Skeletal muscle satellite cell (primary cell): ENCODE measurements at regions not wholly inside any gene's neighbourhood (a gene's known extent, or its start where the extent isn't known, plus 50 kb on each side); places are given as distances from the start of the nearest gene placed in this dataset.
"Not testable (repeated sequence)": the region's sequence is repeated elsewhere in the genome, so short reads cannot be mapped to it uniquely, and the experiment has no call there.

Experiments
- H3K27me3 ChIP-seq: 2 replicates; pipeline ENCODE4 v1.7.0; 2013; ENCODE audit warnings: low read length; ENCODE audit not compliant: control insufficient read depth, insufficient read depth
- H3K36me3 ChIP-seq: 2 replicates; pipeline ENCODE4 v1.7.0; 2013; ENCODE audit warnings: mild to moderate bottlenecking, control low read depth, low read length; ENCODE audit not compliant: insufficient read depth
- H3K4me1 ChIP-seq: 2 replicates; pipeline ENCODE4 v1.7.0; 2013; ENCODE audit warnings: low read length; ENCODE audit not compliant: control insufficient read depth, insufficient read depth
- H3K4me2 ChIP-seq: 2 replicates; pipeline ENCODE4 v1.7.0; 2013; ENCODE audit warnings: mild to moderate bottlenecking, low read length
- H3K4me3 ChIP-seq: 2 replicates; pipeline ENCODE4 v1.7.0; 2013; ENCODE audit warnings: low read length
- H3K9ac ChIP-seq: 2 replicates; pipeline ENCODE4 v1.7.0; 2013; ENCODE audit warnings: mild to moderate bottlenecking, low read depth, low read length, moderate library complexity
- H3K9me3 ChIP-seq: replicated peaks from 2 replicates; pipeline ENCODE4 v1.7.0; 2013; ENCODE audit warnings: mild to moderate bottlenecking, control low read depth, low read length

GRCh38 chr20:30484009-30484748, 773.3 kb upstream of the DEFB115 start:
- Histone ChIP-seq H3K4me3 (no peak overlapping the region), H3K4me2 (no peak overlapping the region), H3K36me3 (no peaks in the 10 kb centered on the region), H3K9ac (no peak overlapping the region), H3K4me1 (no peaks in the 10 kb centered on the region), H3K27me3 (no peaks in the 10 kb centered on the region), H3K9me3 (no peaks in the 10 kb centered on the region)

- Histone ChIP-seq H3K4me2 (no peak overlapping the region), H3K36me3 (no peaks in the 10 kb centered on the region), H3K4me3 (no peak overlapping the region), H3K27me3 (no peaks in the 10 kb centered on the region), H3K9ac (no peak overlapping the region), H3K4me1 (no peaks in the 10 kb centered on the region), H3K9me3 (no peaks in the 10 kb centered on the region)
Observed at GRCh38 chr20:30484749-30485070, 772.8 kb upstream of the DEFB115 start.

DNA sequence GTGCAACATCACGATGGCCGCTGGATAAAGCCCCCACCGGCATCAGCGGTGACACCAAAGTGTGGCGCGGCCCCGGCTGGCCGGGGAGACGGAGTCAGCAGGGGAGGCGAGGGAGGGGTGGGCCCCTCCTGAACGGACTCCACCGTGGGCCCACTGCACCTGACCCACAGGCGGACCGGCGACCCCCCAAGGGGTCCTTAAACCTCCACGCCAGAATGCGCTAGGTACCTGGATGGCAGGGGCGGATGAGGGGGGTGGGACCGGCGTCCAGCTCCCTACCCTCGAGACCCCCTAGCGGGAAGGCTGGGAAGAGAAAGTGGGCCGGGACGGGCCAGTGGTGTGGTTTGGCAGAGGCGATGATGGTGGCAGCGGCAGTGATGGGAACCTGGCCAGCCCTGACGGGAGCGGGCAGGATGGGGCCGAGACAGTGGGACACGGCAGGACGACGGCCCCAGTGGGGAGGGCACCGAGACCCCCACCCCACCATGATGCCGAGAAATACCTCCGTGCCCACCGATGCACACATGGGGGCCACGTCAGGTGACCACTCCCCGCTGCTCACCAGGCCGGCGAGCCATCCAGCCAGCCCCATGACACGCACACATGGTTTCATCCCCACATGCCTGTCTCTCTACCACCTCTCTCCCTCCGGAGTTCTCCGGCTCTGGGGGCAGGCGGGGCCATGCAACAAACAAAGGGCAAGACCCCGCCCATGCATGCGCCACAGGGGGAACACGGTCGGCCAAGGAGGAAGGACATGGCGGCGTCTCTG, 771.9 kb upstream of the DEFB115 start:
- Histone ChIP-seq H3K9ac (no peak overlapping the region), H3K4me1 (no peaks in the 10 kb centered on the region), H3K4me2 (no peak overlapping the region), H3K4me3 (no peak overlapping the region), H3K36me3 (no peaks in the 10 kb centered on the region), H3K27me3 (no peaks in the 10 kb centered on the region), H3K9me3 (no peaks in the 10 kb centered on the region)

GRCh38 chr20:30486103-30486478, 771.4 kb upstream of the DEFB115 start:
- Histone ChIP-seq H3K9me3 (no peaks in the 10 kb centered on the region), H3K4me1 (no peaks in the 10 kb centered on the region)

GRCh38 chr20:30487461-30487860, 770.0 kb upstream of the DEFB115 start:
- not testable (repeated sequence) for H3K4me1 ChIP-seq, H3K9ac ChIP-seq, H3K4me3 ChIP-seq, H3K9me3 ChIP-seq, H3K4me2 ChIP-seq, H3K36me3 ChIP-seq, H3K27me3 ChIP-seq

More at GRCh38 chr20:30486103-30486478, 771.4 kb upstream of the DEFB115 start:
- Histone ChIP-seq H3K4me2 (no peak overlapping the region), H3K27me3 (no peaks in the 10 kb centered on the region), H3K9ac (no peak overlapping the region), H3K4me3 (no peak overlapping the region), H3K36me3 (no peaks in the 10 kb centered on the region)

- Histone ChIP-seq H3K9me3 (no peaks in the 10 kb centered on the region), H3K4me2 (no peak overlapping the region), H3K27me3 (no peaks in the 10 kb centered on the region), H3K4me3 (no peak overlapping the region), H3K9ac (no peak overlapping the region), H3K36me3 (no peaks in the 10 kb centered on the region), H3K4me1 (no peaks in the 10 kb centered on the region)
Observed at GRCh38 chr20:30487947-30488926, 769.2 kb upstream of the DEFB115 start.

GRCh38 chr20:30488941-30489613, 768.4 kb upstream of the DEFB115 start:
- no peaks in the 10 kb centered on the region for H3K4me1 ChIP-seq

GRCh38 chr20:30489614-30490003, 767.9 kb upstream of the DEFB115 start:
- no peak overlapping the region for H3K4me2 ChIP-seq
- no peak overlapping the region for H3K9ac ChIP-seq
- no peaks in the 10 kb centered on the region for H3K4me1 ChIP-seq
- no peaks in the 10 kb centered on the region for H3K27me3 ChIP-seq
- H3K36me3 ChIP-seq = no peaks in the 10 kb centered on the region
- H3K9me3 ChIP-seq = no peaks in the 10 kb centered on the region
- H3K4me3 ChIP-seq = no peak overlapping the region

More at GRCh38 chr20:30488941-30489613, 768.4 kb upstream of the DEFB115 start:
- H3K36me3 ChIP-seq = no peaks in the 10 kb centered on the region
- H3K27me3 ChIP-seq = no peaks in the 10 kb centered on the region
- no peak overlapping the region for H3K9ac ChIP-seq
- no peak overlapping the region for H3K4me3 ChIP-seq
- no peaks in the 10 kb centered on the region for H3K9me3 ChIP-seq
- H3K4me2 ChIP-seq = no peak overlapping the region

DNA sequence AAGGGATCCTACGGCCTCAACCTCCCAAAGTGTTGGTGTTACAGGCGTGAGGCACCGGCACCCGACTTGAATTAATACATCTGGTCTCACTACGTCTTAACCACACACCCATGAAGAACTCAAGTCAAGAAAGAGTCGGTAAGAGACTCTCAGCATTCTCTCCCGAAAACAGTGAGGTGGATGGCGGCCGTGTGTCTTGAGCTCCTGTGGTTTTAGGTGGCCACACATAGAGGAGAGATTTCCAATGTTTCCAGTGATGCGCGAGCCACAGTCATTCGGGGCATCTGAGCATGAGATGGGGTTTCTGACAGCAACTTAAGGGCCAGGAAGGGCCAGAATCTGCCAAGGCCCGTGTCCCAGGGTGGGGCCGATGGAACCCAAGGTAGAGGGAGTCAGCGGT, 766.4 kb upstream of the DEFB115 start:
- Histone ChIP-seq H3K4me1 (no peaks in the 10 kb centered on the region), H3K9me3 (no peaks in the 10 kb centered on the region), H3K4me2 (no peak overlapping the region), H3K4me3 (no peak overlapping the region), H3K36me3 (no peaks in the 10 kb centered on the region), H3K9ac (no peak overlapping the region), H3K27me3 (no peaks in the 10 kb centered on the region)

GRCh38 chr20:30496656-30497055, 760.8 kb upstream of the DEFB115 start:
- H3K4me3 ChIP-seq, H3K4me1 ChIP-seq, H3K36me3 ChIP-seq, H3K4me2 ChIP-seq, H3K27me3 ChIP-seq, H3K9me3 ChIP-seq, H3K9ac ChIP-seq: not testable (repeated sequence)

DNA sequence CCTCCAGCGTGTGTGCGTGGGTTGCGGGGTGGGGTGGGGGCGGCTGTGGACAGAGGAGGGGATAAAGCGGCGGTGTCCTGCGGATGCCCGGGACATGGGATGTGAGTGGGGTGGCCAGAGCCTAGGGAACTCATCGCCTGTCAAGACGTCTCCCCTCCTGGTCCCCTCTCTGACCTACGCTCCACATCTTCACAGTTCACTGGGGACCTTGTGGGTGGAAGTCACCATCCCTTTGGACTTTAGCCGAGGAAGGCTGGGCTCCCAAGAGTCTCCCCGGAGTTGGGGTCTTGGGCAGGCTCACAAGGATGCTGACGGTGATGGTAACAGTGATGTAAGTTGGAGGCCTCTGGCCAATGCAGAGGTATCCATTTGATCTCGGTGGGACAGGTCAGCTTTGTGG, 760.3 kb upstream of the DEFB115 start:
- H3K4me3 ChIP-seq, H3K4me1 ChIP-seq, H3K4me2 ChIP-seq, H3K9me3 ChIP-seq, H3K9ac ChIP-seq, H3K27me3 ChIP-seq, H3K36me3 ChIP-seq: not testable (repeated sequence)
